Activated naive CD4-positive, alpha-beta T cell treated with anti-CD3 and anti-CD28 coated beads, Interleukin-2, amount 50 U/mL, for 72 hours (primary cell): ENCODE measurements at regions not wholly inside any gene's neighbourhood (a gene's known extent, or its start where the extent isn't known, plus 50 kb on each side); places are given as distances from the start of the nearest gene placed in this dataset.
"Not testable (repeated sequence)": the region's sequence is repeated elsewhere in the genome, so short reads cannot be mapped to it uniquely, and the experiment has no call there.

Experiments used
- ATAC-seq, 2 donors: fragments of 150-1000 bp; cut with Tn5 transposase; 2 replicates each; pipeline ENCODE4 v1.10.0; 2021; ENCODE audit warnings: mild to moderate bottlenecking in 2 of 2, moderate library complexity in 2 of 2
- DNase-seq, 2 donors: peaks; one replicate each; pipeline ENCODE4 v3.0.0; 2021 to 2022; ENCODE audit warnings: low spot score in 2 of 2
- H3K27ac Mint-ChIP-seq, 2 donors: one replicate each; pipeline ENCODE4 v1.8.0; 2022; ENCODE audit warnings: mild to moderate bottlenecking in 2 of 2, mixed read lengths in 2 of 2
- H3K36me3 Mint-ChIP-seq, 2 donors: one replicate each; pipeline ENCODE4 v1.8.0; 2022; ENCODE audit warnings: mixed read lengths in 2 of 2
- H3K9me3 Mint-ChIP-seq, 2 donors: one replicate each; pipeline ENCODE4 v1.8.0; 2022; ENCODE audit warnings: mixed read lengths in 2 of 2

- no peaks in the 10 kb centered on the region for H3K36me3 Mint-ChIP-seq
- H3K27ac Mint-ChIP-seq, result peak overlapping the region in 1 of 2 donors; percentile 36
- no peaks in the 10 kb centered on the region for H3K9me3 Mint-ChIP-seq
Observed at GRCh38 chr6:4665489-4666417, 110.5 kb upstream of the CDYL start.

GRCh38 chr6:4664911-4665310, 111.3 kb upstream of the CDYL start:
- no peak for DNase-seq
- ATAC-seq, result no peak
- Mint-ChIP-seq H3K9me3 (no peaks in the 10 kb centered on the region), H3K36me3 (no peaks in the 10 kb centered on the region), H3K27ac (peak overlapping the region in 1 of 2 donors; percentile 36)

More at GRCh38 chr6:4665489-4666417, 110.5 kb upstream of the CDYL start:
- ATAC-seq, result no peak
- DNase-seq, result no peak

- DNase-seq (no peak), ATAC-seq (no peak)
- no peak overlapping the region for H3K27ac Mint-ChIP-seq
- H3K36me3 Mint-ChIP-seq, result no peaks in the 10 kb centered on the region
- no peaks in the 10 kb centered on the region for H3K9me3 Mint-ChIP-seq
Observed at GRCh38 chr6:4664117-4664626, 112.0 kb upstream of the CDYL start.

- no peaks in the 10 kb centered on the region for H3K36me3 Mint-ChIP-seq
- ATAC-seq, result no peak
Observed at GRCh38 chr6:4662886-4663285, 113.3 kb upstream of the CDYL start.

GRCh38 chr6:4661391-4661790, 114.8 kb upstream of the CDYL start:
- Mint-ChIP-seq H3K36me3 (no peaks in the 10 kb centered on the region), H3K9me3 (no peaks in the 10 kb centered on the region), H3K27ac (no peak overlapping the region)
- ATAC-seq, result no peak
- DNase-seq, result no peak

More at GRCh38 chr6:4662886-4663285, 113.3 kb upstream of the CDYL start:
- Mint-ChIP-seq H3K9me3 (no peaks in the 10 kb centered on the region), H3K27ac (no peak overlapping the region)
- no peak for DNase-seq

- H3K36me3 Mint-ChIP-seq, result no peaks in the 10 kb centered on the region
- ATAC-seq, result no peak
- no peaks in the 10 kb centered on the region for H3K9me3 Mint-ChIP-seq
- no peak overlapping the region for H3K27ac Mint-ChIP-seq
- DNase-seq, result no peak
Observed at GRCh38 chr6:4660377-4661321, 115.6 kb upstream of the CDYL start.

- not testable (repeated sequence) for DNase-seq, H3K36me3 Mint-ChIP-seq, ATAC-seq, H3K27ac Mint-ChIP-seq, H3K9me3 Mint-ChIP-seq
Observed at GRCh38 chr6:4659719-4660118, 116.5 kb upstream of the CDYL start.

GRCh38 chr6:4658486-4658885, 117.7 kb upstream of the CDYL start:
- ATAC-seq (no peak), DNase-seq (no peak)
- no peak overlapping the region for H3K27ac Mint-ChIP-seq
- no peaks in the 10 kb centered on the region for H3K36me3 Mint-ChIP-seq
- H3K9me3 Mint-ChIP-seq, result no peaks in the 10 kb centered on the region

- ATAC-seq (no peak), DNase-seq (no peak)
- Mint-ChIP-seq H3K27ac (no peak overlapping the region), H3K36me3 (no peaks in the 10 kb centered on the region), H3K9me3 (no peaks in the 10 kb centered on the region)
Observed at GRCh38 chr6:4656106-4656505, 120.1 kb upstream of the CDYL start.

GRCh38 chr6:4655196-4656025, 120.8 kb upstream of the CDYL start:
- H3K9me3 Mint-ChIP-seq, result no peaks in the 10 kb centered on the region
- ATAC-seq (no peak), DNase-seq (no peak)
- H3K36me3 Mint-ChIP-seq, result no peaks in the 10 kb centered on the region
- H3K27ac Mint-ChIP-seq, result no peak overlapping the region

- ATAC-seq (no peak), DNase-seq (no peak)
- no peaks in the 10 kb centered on the region for H3K36me3 Mint-ChIP-seq
- H3K27ac Mint-ChIP-seq, result no peak overlapping the region
- H3K9me3 Mint-ChIP-seq, result no peaks in the 10 kb centered on the region
Observed at GRCh38 chr6:4653141-4653540, 123.1 kb upstream of the CDYL start.

- DNase-seq (no peak), ATAC-seq (no peak)
- Mint-ChIP-seq H3K27ac (no peak overlapping the region), H3K9me3 (no peaks in the 10 kb centered on the region), H3K36me3 (peaks cover 0 to 4% of the 10 kb centered on the region in 2 donors)
Observed at GRCh38 chr6:4651831-4652467, 124.3 kb upstream of the CDYL start.

GRCh38 chr6:4649728-4650127, 126.5 kb upstream of the CDYL start:
- Mint-ChIP-seq H3K9me3 (no peaks in the 10 kb centered on the region), H3K36me3 (peaks cover 0 to 4% of the 10 kb centered on the region in 2 donors), H3K27ac (no peak overlapping the region)
- ATAC-seq (no peak), DNase-seq (no peak)

- ATAC-seq (peak; percentile 11 to 48), DNase-seq (no peak)
- Mint-ChIP-seq H3K36me3 (peaks cover 0 to 4% of the 10 kb centered on the region in 2 donors), H3K9me3 (no peaks in the 10 kb centered on the region), H3K27ac (peak overlapping the region in 1 of 2 donors; percentile 55)
Observed at GRCh38 chr6:4647414-4648365, 128.5 kb upstream of the CDYL start.
